ENCODE measurements at regions not wholly inside any gene's neighbourhood (a gene's known extent, or its start where the extent isn't known, plus 50 kb on each side); places are given as distances from the start of the nearest gene placed in this dataset.
"Not testable (repeated sequence)": the region's sequence is repeated elsewhere in the genome, so short reads cannot be mapped to it uniquely, and the experiment has no call there.

DNA sequence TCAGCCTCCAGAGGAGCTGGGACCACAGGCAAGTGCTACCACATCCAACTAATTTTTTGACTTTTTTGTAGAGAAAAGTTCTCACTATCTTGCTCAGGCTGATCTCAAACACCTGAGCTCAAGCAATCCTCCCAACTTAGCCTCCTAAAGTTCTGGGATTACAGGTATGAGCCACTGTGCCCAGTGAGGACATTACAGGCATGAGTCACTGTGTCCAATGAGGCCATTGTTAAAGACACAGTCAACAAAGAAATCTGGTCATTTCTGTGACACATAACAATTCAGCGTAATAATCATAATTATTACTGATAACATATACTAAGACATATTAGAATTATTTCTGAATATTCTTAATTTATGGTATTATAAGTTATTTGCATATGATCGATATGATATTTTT, 463.4 kb upstream of the NDN start:
- no peak for DNase-seq (ENCODE audit: low read depth)

DNA sequence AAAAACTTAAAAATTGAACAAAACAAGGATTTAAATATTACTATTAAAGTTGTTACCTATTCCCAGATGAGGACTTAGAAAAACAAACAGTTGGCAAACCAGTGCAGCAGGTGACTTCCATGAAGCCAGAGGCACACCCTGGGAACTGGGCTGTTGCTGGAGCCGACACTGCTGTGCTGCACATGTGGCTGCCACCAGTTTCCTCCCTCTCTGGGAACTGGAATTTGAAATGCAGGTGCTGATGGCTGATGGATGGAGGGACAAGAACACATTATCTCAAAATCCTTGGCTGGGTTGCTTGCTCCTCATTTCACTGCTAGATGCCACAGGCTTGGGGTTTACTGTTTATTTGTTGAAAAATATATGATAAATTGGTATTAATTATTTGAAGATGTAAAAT, 471.2 kb upstream of the NDN start:
- DNase-seq (ENCODE audit: low read depth), result not testable (repeated sequence)

- not testable (repeated sequence) for DNase-seq (ENCODE audit: low read depth)
Measured at GRCh38 chr15:24165512-24165911, 478.4 kb upstream of the NDN start.

DNA sequence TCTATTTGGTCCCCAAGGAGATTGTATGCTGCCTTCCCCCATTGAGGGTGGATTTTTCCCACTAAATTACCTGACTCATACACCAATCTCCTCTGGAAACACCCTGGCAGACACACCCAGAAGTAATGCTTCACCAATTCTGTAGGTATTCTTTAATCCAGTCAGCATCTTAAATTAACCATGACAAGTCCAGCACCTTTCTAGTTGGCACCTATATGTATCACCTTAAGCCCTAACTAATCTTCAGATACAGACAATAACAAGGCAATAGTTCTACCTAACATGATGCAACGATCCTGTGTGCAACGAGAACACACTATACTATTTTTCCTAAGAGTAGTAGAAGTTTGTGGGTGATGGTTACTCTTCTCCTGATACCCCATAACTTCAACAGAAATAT, 473.3 kb upstream of the NPAP1 start:
- DNase-seq (ENCODE audit: low read depth), result not testable (repeated sequence)

GRCh38 chr15:24211742-24212476, 463.7 kb upstream of the NPAP1 start:
- DNase-seq (ENCODE audit: low read depth), result not testable (repeated sequence)

- DNase-seq (ENCODE audit: low read depth), result no peak
Measured at GRCh38 chr15:24223739-24224138, 451.8 kb upstream of the NPAP1 start.

DNA sequence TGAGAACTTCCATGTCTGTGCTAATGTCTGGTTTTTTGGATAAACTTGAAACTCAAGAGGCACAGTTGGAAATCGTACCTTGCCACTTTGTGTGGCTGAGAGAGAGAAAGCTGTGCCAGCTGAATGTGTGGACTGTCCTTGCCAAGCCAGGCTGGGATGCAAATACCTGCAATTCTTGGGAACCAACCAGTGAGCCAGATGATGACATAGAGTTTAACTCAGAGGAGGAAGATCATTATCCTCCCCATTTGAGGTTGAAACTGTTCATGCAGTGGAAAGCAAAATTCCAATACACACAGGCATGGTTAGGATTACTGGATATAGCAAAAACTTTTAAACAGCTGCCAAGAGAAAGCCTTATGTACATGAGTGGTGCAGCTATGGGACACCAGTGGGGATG, 451.4 kb upstream of the NPAP1 start:
- no peak for DNase-seq (ENCODE audit: low read depth)

DNA sequence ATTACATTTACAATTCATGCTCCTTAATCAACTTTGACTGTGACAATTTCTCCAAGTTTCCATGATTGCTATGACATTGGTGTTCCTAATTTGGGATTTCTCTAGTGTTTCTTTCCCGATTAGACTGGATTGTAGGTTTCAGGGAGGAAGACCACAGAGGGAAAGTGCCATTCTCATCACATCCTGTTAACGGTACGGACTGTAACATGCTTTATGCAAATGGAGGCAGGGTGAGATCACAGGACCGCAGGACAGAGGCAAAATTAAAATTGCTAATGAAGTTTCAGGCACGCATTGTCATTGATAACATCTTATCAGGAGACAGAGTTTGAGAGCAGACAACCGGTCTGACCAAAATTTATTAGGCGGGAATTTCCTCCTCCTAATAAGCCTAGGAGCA, 446.7 kb upstream of the NPAP1 start:
- DNase-seq (ENCODE audit: low read depth), result not testable (repeated sequence)

DNA sequence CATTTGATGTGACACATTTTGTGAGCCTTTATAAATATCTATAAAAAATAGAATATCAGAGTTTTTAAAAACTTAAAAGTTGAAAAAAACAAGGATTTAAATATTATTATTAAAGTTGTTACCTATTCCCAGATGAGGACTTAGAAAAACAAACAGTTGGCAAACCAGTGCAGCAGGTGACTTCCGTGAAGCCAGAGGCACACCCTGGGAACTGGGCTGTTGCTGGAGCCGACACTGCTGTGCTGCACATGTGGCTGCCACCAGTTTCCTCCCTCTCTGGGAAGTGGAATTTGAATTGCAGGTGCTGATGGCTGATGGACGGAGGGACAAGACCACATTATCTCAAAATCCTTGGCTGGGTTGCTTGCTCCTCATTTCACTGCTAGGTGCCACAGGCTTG, 442.4 kb upstream of the NPAP1 start:
- not testable (repeated sequence) for DNase-seq (ENCODE audit: low read depth)

DNA sequence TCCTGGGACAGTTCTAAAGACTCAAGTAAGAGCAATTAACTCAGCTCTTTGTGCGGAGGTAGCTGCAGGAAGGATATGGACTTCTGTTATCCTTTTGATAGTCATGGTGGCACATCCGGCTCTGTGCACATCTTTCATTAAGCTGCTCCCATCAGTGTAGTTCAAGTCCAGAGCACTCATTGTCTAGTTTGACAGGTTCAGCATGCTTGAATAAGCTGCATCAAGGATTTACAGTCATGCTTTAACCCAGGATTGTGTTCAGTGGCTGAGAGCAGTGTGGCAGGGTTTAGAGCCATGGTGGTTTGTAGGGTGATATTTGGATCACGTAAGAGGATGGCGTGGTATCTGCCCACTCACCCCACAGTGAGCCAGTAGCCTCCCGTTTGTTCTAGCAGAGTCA, 435.0 kb upstream of the NPAP1 start:
- not testable (repeated sequence) for DNase-seq (ENCODE audit: low read depth)

GRCh38 chr15:24259106-24259505, 416.5 kb upstream of the NPAP1 start:
- DNase-seq (ENCODE audit: low read depth), result not testable (repeated sequence)

GRCh38 chr15:24260407-24260806, 415.2 kb upstream of the NPAP1 start:
- DNase-seq (ENCODE audit: low read depth), result not testable (repeated sequence)

DNA sequence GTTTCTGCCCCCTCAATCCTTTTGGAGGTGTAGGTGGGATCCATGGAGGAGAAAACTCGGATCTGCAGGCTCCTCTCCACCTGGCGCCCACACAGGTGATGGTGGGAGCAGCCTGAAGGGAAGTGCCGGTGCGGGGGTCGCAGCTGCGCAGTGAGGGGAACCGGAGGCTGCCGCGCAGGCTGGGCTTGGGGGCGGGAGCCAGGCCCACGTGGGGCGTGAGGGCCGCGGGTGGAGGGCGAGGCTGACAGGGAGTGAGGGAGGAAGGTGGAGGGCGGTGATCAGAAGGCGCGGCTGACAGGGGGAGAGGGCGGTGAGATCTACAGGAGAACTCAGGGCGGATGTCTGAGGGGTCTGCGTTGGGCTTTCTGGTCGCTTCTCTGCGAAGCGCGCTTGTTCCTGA, 414.7 kb upstream of the NPAP1 start:
- not testable (repeated sequence) for DNase-seq (ENCODE audit: low read depth)

- DNase-seq (ENCODE audit: low read depth), result not testable (repeated sequence)
Measured at GRCh38 chr15:24268536-24269165, 406.9 kb upstream of the NPAP1 start.

DNA sequence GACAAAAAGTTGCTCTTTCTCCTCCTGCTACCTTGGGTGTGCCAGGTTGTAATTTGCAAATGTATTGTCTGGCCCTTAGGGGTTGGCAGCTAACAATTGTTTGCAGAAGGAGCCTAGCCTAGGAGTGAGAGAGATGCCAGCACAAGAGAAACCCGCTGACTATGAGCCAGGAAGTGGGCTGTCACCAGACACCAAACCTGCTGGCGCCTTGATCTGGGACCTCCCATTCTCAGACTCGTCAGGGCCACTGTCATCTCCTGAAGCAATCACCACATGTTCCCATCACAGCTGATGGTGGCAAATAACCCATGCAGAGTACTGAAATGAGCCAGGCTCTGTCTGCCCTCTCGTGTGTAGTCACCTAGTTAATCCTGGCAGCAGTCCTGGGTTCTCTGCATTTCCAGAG, 406.4 kb upstream of the NPAP1 start:
- no peak for DNase-seq (ENCODE audit: low read depth)

DNA sequence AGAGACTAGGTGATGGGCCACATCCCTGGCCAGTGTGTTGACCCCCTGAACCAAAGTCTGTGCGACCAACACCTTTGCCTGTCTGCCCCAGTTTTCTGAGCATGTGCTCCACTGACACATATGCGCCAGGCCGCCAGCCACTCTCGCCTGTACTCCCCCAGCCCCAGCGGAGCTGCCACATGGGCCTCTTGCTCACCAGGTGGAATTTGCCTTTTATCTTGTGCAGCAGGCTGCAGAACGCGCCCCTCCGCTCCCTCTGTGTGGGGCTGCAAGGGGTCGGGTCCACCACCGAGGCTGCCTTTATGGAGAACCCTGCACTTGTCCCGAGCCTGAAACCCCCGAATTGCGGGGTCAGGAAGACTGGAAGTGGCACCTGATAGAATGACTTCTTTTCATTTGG, 405.7 kb upstream of the NPAP1 start:
- DNase-seq (ENCODE audit: low read depth), result no peak

GRCh38 chr15:24271496-24272244, 403.9 kb upstream of the NPAP1 start:
- DNase-seq (ENCODE audit: low read depth), result not testable (repeated sequence)

GRCh38 chr15:24292837-24293236, 382.7 kb upstream of the NPAP1 start:
- no peak for DNase-seq (ENCODE audit: low read depth)

GRCh38 chr15:24300804-24301368, 374.7 kb upstream of the NPAP1 start:
- DNase-seq (ENCODE audit: low read depth), result not testable (repeated sequence)

GRCh38 chr15:24301999-24302398, 373.6 kb upstream of the NPAP1 start:
- not testable (repeated sequence) for DNase-seq (ENCODE audit: low read depth)

GRCh38 chr15:24304747-24305146, 370.8 kb upstream of the NPAP1 start:
- DNase-seq (ENCODE audit: low read depth), result not testable (repeated sequence)

DNA sequence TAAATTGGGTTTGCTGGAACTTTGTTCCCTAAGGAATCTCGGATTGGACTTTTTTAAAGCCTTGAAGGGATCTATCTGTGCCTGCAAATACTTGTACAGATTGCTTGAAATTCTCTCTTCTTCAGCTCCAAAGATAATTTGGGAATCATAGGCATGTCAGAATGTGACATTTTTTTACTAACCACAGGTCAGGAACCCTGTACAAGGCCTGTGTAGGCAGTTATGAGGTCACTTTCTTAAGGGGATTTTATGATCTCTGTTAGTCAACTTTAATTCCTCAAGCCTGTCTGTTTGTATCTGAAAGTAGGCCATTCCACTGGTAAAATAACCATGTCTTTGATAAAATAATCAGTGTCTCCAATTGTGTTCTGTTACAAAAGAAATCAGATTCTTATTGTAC, 369.9 kb upstream of the NPAP1 start:
- DNase-seq (ENCODE audit: low read depth), result not testable (repeated sequence)

DNA sequence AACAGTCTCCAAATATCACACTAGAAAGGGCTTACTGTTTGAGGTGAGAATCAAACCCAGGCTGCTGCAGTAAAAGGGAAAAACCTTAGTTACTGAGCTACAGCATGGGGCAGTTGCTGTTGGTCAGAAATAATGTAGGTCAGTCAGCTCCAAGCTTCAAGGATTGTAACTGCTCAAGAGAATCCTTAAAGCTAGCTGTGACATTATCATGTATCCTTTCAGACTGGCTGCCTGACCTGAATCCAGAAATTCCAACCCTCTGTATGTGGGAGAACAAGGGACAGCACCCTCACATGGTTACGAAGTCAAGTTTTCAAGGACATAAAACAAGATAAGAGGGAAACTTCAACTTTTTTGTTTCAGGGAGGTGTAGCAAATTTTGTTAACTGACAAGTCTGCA, 365.9 kb upstream of the NPAP1 start:
- not testable (repeated sequence) for DNase-seq (ENCODE audit: low read depth)

All from stimulated activated CD8-positive, alpha-beta memory T cell treated with anti-CD3 and anti-CD28 coated beads, Interleukin-15, amount 100 ng/mL, for 24 hours (primary cell).